Upper lobe of left lung (tissue), 6 donors: ENCODE measurements at regions not wholly inside any gene's neighbourhood (a gene's known extent, or its start where the extent isn't known, plus 50 kb on each side); places are given as distances from the start of the nearest gene placed in this dataset.

Experiments used
- ATAC-seq, 2 donors: fragments of 200-7000 bp; cut with Tn5 transposase; one replicate each; pipeline ENCODE4 v1.9.1; 2022; ENCODE audit warnings: mild to moderate bottlenecking in 2 of 2, moderate library complexity in 2 of 2; ENCODE audit not compliant: low FRiP score in 2 of 2
- DNase-seq, 2 donors: peaks; one replicate each; pipeline ENCODE4 v3.0.0-alpha.2; 2019 to 2020
- H3K27ac ChIP-seq, 4 donors: fragments of 200-600 bp; sonication (generic); one replicate each; pipeline ENCODE4 v1.5.1; 2016 to 2019
- H3K27me3 ChIP-seq, 4 donors: fragments of 200-600 bp; sonication (generic); one replicate each; pipeline ENCODE4 v1.5.1; 2017 to 2019
- H3K36me3 ChIP-seq, 4 donors: fragments of 200-600 bp; sonication (generic); one replicate each; pipeline ENCODE4 v1.5.1; 2016 to 2019
- H3K4me1 ChIP-seq, 4 donors: fragments of 200-600 bp; sonication (generic); one replicate each; pipeline ENCODE4 v1.5.1; 2018 to 2019
- H3K4me3 ChIP-seq, 4 donors: fragments of 200-600 bp; sonication (generic); one replicate each; pipeline ENCODE4 v1.5.1; 2017 to 2019; ENCODE audit warnings: mild to moderate bottlenecking in 2 of 4, moderate library complexity in 1 of 4
- H3K9me3 ChIP-seq, 4 donors: fragments of 200-600 bp; sonication (generic); one replicate each; pipeline ENCODE4 v1.5.1; 2018 to 2019
- EP300 ChIP-seq, 4 donors: sonication (generic); formaldehyde crosslinking; IDR thresholded peaks; one replicate each; pipeline ENCODE4 v1.5.1; 2017; ENCODE audit warnings: antibody characterized with exemption in 4 of 4, control low read depth in 2 of 4
- POLR2A ChIP-seq, 4 donors: fragments of 450-650 bp; IDR thresholded peaks; one replicate each; pipeline ENCODE4 v1.5.1; 2016 to 2017; ENCODE audit warnings: antibody characterized with exemption in 4 of 4, mild to moderate bottlenecking in 2 of 4
- POLR2AphosphoS5 ChIP-seq, 2 donors: sonication (generic); formaldehyde crosslinking; IDR thresholded peaks; one replicate each; pipeline ENCODE4 v1.5.1; 2017; ENCODE audit warnings: antibody characterized with exemption in 2 of 2
- WGBS, 2 donors: methylation state at CpG; one replicate each; pipeline ENCODE4 v1.1.5; 2017 to 2018; 5-methylcytosine and 5-hydroxymethylcytosine counted together
- TF ChIP-seq, protein P1 (sequence below), 6 experiments: fragments of 450-650 bp in 4 of 6; fragments of 200-600 bp in 2 of 6; sonication (generic) in 2 of 6; IDR thresholded peaks; one replicate each; pipeline ENCODE4 v1.5.1; 2016 to 2019; ENCODE audit warnings: antibody characterized with exemption in 6 of 6
- donor health status: DM: no; HTN: no; CAD: no; lungs with moderate emphysema.
- donor health status: DM: no; HTN: yes; CAD: no; lungs with severe emphysema.

DNA sequence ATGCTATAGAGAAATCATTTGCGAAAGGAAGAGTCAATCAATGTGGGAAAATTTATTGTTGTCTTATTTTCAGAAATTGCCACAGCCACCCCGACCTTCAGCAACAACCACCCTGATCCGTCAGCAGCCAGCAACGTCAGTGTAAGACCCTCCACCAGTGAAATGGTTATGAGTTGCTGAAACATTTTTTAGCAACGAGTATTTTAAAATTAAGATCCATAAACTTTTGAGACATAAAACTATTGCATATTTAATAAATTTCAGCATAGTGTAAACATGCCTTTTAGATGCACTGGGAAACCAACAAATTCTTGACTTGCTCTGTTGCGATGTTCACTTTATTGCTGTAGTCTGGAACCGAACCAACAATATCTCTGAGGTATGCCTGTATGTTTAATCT, 887.9 kb downstream of the DCDC2C start:
- 74 to 86% methylated on average over 7 of the region's 7 CpGs for WGBS, 2 donors

DNA sequence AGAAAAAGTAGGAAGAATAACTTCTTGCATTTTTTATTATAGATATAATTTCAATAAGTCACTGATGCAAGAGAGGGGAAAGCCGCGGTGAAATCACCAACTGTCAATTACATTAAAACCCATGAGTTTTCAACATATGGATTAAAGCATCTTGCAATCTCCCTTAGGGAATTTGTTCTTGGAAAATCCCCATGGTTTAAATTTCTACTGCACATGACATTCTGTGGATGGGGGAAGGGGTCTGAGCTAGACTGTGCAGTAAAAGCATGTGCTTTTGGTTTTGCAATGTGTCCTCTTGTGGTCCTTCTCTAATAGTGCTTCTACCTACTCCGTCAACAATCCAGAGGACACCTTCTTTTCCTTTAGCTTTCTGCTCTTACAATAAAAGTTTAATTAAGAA, 894.0 kb downstream of the DCDC2C start:
- Histone ChIP-seq H3K4me3 (no peak overlapping the region), H3K4me1 (no peaks in the 10 kb centered on the region), H3K27me3 (no peaks in the 10 kb centered on the region), H3K36me3 (no peaks in the 10 kb centered on the region), H3K27ac (no peak overlapping the region), H3K9me3 (no peaks in the 10 kb centered on the region)
- TF ChIP-seq POLR2A (IDR thresholded peaks at IDR 0.05) (no peak), EP300 (IDR thresholded peaks at IDR 0.05) (no peak), POLR2AphosphoS5 (IDR thresholded peaks at IDR 0.05) (no peak)
- TF ChIP-seq, protein P1, sequence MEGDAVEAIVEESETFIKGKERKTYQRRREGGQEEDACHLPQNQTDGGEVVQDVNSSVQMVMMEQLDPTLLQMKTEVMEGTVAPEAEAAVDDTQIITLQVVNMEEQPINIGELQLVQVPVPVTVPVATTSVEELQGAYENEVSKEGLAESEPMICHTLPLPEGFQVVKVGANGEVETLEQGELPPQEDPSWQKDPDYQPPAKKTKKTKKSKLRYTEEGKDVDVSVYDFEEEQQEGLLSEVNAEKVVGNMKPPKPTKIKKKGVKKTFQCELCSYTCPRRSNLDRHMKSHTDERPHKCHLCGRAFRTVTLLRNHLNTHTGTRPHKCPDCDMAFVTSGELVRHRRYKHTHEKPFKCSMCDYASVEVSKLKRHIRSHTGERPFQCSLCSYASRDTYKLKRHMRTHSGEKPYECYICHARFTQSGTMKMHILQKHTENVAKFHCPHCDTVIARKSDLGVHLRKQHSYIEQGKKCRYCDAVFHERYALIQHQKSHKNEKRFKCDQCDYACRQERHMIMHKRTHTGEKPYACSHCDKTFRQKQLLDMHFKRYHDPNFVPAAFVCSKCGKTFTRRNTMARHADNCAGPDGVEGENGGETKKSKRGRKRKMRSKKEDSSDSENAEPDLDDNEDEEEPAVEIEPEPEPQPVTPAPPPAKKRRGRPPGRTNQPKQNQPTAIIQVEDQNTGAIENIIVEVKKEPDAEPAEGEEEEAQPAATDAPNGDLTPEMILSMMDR (IDR thresholded peaks at IDR 0.05) = no peak
- ATAC-seq (no peak), DNase-seq (no peak)
- WGBS, 2 donors = 79 to 96% methylated on average over 3 of the region's 3 CpGs

More for the DNA sequence above, 887.9 kb downstream of the DCDC2C start:
- H3K4me1 ChIP-seq = no peaks in the 10 kb centered on the region
- no peaks in the 10 kb centered on the region for H3K9me3 ChIP-seq
- no peak overlapping the region for H3K27ac ChIP-seq
- TF ChIP-seq POLR2A (IDR thresholded peaks at IDR 0.05) (no peak), POLR2AphosphoS5 (IDR thresholded peaks at IDR 0.05) (no peak), EP300 (IDR thresholded peaks at IDR 0.05) (no peak)
- TF ChIP-seq, protein P1 (IDR thresholded peaks at IDR 0.05) = no peak
- DNase-seq (no peak), ATAC-seq (no peak)
- H3K27me3 ChIP-seq = no peaks in the 10 kb centered on the region
- H3K4me3 ChIP-seq = no peak overlapping the region
- no peaks in the 10 kb centered on the region for H3K36me3 ChIP-seq

DNA sequence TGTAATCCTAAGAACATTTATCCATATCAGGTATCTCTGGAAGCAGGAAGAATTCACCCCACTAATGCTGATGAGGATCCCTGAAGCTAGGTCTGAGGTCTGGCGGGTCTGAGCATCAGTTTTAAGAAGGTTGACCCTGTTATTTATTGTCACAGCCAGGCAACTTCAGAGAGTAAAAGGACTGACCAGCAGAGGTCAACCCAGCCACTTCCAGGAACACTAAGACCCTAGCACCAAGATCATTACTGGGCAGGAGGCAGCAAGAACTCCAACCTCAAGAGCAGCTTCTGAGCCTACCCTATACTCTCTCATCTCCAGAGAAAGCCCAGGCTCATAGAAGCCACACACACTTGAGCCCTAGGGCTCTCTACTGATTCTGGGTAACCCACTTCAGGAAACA, 901.4 kb downstream of the DCDC2C start:
- DNase-seq = no peak
- 40 to 52% methylated on average over 1 of the region's 1 CpG for WGBS, 2 donors
- H3K36me3 ChIP-seq = no peaks in the 10 kb centered on the region

DNA sequence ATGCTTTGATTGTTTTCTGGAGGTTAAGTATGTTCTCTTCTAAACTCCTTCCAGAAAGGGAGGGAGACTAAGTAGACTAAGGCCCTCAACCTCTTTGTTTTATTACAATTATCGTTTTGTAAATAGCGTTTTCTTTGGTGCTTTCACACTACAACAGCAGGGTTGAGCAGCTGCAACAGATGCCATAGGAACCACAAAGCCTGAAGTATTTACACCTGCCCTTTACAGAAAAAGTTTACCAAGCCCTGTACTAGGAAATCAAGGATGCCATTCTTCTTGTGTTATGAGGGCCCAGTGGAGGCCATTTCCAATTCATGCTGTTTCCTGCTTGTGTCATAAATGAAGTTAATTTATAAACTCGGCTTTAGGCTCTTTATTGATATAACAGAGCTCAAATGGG, 914.8 kb downstream of the DCDC2C start:
- no peaks in the 10 kb centered on the region for H3K36me3 ChIP-seq
- H3K4me3 ChIP-seq = no peak overlapping the region
- no peak for TF ChIP-seq EP300 (IDR thresholded peaks at IDR 0.05)
- H3K9me3 ChIP-seq = peaks cover 0 to 5% (median 0%) of the 10 kb centered on the region in 4 donors
- DNase-seq (no peak), ATAC-seq (no peak)
- no peaks in the 10 kb centered on the region for H3K4me1 ChIP-seq
- no peaks in the 10 kb centered on the region for H3K27me3 ChIP-seq
- 69% methylated on average over 3 of the region's 3 CpGs for WGBS, 2 donors
- no peak overlapping the region for H3K27ac ChIP-seq

More for the DNA sequence above, 901.4 kb downstream of the DCDC2C start:
- Histone ChIP-seq H3K27ac (no peak overlapping the region), H3K4me1 (no peaks in the 10 kb centered on the region), H3K9me3 (no peaks in the 10 kb centered on the region), H3K4me3 (no peak overlapping the region), H3K27me3 (no peaks in the 10 kb centered on the region)
- ATAC-seq = no peak
- TF ChIP-seq POLR2A (IDR thresholded peaks at IDR 0.05) = no peak

DNA sequence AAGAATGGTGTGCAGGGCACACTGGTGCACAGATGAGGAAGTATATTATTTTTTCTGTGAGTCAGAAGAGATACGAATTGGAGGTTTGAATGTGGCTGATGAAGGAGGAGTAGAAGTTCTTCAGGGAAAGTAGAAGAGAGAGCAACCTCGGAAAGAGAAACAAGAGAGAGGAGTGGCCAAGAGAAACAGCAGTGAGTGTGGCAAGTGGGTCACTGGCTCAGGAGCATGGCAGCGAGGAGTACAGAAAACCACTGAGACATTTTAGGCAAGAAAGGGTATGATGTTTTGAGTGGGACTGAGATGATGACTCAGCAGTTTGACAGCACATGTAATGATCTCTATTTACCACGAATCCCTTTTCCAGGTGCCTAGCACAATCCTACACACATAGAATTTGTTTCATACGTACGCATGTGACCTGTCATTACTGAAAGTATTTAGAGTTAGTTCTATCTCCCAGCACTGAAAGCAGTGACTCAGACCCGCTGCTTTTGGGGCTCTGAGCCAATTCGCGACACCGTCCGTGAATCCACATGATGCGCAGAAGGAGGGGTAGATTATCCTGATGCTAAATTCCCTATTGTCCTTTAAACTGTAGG, 915.4 kb downstream of the DCDC2C start:
- TF ChIP-seq POLR2A (IDR thresholded peaks at IDR 0.05) (no peak), POLR2AphosphoS5 (IDR thresholded peaks at IDR 0.05) (no peak)
- TF ChIP-seq, protein P1 (IDR thresholded peaks at IDR 0.05) = no peak
- Histone ChIP-seq H3K4me3 (no peak overlapping the region), H3K9me3 (peaks cover 0 to 5% (median 0%) of the 10 kb centered on the region in 4 donors), H3K27me3 (no peaks in the 10 kb centered on the region), H3K27ac (no peak overlapping the region), H3K36me3 (no peaks in the 10 kb centered on the region), H3K4me1 (no peaks in the 10 kb centered on the region)
- no peak for DNase-seq
- ATAC-seq = no peak
- 83 to 85% methylated on average over 12 of the region's 12 CpGs for WGBS, 2 donors

DNA sequence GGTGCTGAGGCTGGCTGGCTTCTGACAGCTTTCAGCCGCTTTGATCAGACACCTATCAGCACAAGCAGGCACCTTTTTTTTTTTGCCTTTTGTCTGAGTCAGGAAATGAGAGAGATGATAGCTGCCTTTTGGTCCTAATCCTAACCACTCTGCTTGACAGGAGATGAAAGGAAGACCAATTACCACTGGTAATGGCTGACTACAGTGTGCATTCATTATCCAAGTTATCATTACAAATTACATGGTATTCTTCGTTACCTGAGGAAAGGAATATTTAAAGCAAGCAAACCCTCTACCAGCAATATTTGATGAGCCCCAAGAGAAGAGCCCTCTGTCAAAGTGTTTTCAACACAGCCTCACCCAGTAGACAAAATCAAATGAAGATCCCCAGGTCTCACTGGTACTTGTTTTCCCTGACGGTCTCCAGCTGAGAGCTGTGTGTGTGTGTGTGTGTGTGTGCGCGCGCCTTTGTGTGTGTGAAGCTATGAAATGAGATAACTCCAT, 925.7 kb downstream of the DCDC2C start:
- H3K36me3 ChIP-seq = no peaks in the 10 kb centered on the region
- no peaks in the 10 kb centered on the region for H3K4me1 ChIP-seq
- WGBS, 2 donors = 71 to 73% methylated on average over 6 of the region's 6 CpGs
- H3K9me3 ChIP-seq = no peaks in the 10 kb centered on the region
- no peak for TF ChIP-seq EP300 (IDR thresholded peaks at IDR 0.05)
- TF ChIP-seq POLR2AphosphoS5 (IDR thresholded peaks at IDR 0.05) = no peak
- no peak for TF ChIP-seq POLR2A (IDR thresholded peaks at IDR 0.05)
- TF ChIP-seq, protein P1 (IDR thresholded peaks at IDR 0.05) = no peak
- no peak for ATAC-seq
- H3K27ac ChIP-seq = no peak overlapping the region
- H3K27me3 ChIP-seq = no peaks in the 10 kb centered on the region
- H3K4me3 ChIP-seq = no peak overlapping the region
- DNase-seq = no peak
